T-helper 2 cell treated with Interferon-gamma antibody and Interleukin-4, amounts not matched to agents 100 ng/mL and 5 ng/mL, for 36 hours (primary cell): ENCODE measurements at regions not wholly inside any gene's neighbourhood (a gene's known extent, or its start where the extent isn't known, plus 50 kb on each side); places are given as distances from the start of the nearest gene placed in this dataset.
"Not testable (repeated sequence)": the region's sequence is repeated elsewhere in the genome, so short reads cannot be mapped to it uniquely, and the experiment has no call there.

Experiments
- intact Hi-C: fragments of 100-400 bp; cut with micrococcal nuclease; formaldehyde crosslinking; loops from one replicate; pipeline ENCODE4 v1.15.1; 2023

- intact Hi-C loops: no loop called here
These were observed 108.7 kb upstream of the ADRA1B start for GRCh38 chr5:159807586-159807985.

DNA sequence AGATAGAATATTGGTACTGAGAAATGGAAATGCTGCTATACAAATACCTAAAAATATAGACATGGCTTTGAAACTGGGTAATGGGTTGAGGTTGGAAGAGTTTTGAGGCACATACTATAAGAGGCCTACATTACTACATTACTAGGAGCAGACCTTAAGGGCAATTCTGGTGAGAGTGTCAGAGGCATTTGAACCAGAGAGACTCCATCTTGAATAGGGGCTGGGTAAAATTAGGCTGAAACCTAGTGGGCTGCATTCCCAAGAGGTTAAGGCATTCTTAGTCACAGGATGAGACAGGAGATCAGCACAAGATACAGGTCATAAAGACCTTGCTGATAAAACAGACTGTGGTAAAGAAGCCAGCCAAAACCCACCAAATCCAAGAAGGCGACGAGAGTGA lies 104.6 kb upstream of the ADRA1B start:
- intact Hi-C loops: no loop called here

DNA sequence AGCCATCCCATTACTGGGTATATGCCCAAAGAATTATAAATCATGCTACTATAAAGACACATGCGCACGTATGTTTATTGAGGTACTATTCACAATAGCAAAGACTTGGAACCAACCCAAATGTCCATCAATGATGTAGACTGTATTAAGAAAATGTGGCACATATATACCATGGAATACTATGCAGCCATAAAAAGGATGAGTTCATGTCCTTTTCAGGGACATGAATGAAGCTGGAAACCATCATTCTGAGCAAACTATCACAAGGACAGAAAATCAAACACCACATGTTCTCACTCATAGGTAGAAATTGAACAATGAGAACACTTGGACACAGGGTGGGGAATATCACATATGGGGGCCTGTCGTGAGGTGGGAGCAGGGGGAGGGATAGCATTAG lies 103.5 kb upstream of the ADRA1B start:
- intact Hi-C loops: not testable (repeated sequence)

GRCh38 chr5:159814222-159814621 lies 102.1 kb upstream of the ADRA1B start:
- intact Hi-C loops: no loop called here

DNA sequence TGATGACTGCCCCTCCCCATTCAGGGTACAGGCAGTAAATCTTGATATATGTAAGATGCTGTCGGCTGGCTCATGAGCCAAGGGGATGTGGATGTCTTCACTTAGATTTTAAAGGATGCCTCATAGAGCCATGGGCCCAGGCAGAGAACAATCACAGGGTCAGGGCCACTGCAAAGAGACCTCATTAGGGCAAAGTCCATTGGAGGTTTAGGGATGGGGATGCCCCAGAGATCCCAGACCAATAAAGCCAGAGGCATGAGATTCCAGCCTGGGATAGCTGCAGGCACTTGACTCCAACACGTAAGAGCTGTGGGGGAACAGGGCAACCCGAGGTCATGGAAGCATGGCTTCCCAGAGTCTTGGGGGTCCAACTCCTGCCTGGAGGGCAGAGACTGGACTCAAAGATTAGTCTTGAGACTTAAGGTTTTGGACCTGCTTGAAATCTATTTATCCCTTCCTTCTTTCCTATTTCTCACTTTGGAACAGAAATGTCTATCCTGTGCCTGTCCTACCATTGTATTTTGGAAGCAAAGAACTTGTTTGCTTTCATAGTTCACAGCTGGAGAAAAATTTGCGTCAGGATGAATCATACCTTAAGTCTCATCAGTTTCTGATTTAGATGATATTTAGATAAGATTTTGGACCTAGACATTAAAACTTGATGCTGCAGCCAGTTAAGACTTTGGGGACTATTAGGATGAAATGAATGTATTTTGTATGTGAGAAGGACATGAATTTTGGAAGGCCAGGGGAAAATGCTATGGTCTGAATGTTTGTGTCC lies 101.3 kb upstream of the ADRA1B start:
- intact Hi-C loops: no loop called here

DNA sequence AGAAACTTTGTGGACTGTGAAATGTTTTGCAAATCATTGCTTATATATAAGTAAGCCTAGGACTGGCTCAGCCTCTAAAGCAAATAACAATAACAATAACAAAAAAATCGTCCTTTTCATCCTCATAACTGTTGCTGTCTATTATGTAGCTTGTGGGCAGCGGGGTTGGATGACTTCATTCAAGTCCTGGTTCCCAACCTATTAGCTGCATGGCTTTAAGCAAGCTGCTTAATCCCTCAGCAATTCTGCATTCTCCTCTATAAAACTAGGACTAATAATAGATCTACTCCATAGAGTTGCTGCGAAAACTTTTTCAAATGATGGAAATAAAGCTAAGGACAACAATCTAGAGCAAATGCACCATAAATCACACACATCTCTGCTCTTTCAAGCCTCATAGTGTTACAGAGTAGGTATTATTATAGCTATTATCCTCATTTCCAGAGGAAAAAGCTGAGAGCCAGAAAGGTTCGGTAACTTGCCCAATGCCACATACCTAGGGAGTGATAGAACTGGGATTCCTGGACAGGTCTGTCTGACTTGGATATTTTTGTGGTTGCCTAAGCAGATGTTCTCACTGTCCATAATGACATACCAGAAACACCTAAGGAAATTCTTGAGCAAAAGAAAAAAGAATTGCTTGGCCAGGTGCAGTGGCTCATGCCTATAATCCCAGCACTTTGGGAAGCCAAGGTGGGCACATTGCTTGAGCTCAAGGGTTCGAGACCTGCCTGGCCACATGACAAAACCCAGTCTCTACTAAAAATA lies 98.8 kb upstream of the ADRA1B start:
- intact Hi-C loops: no loop called here

GRCh38 chr5:159819591-159820411 lies 96.5 kb upstream of the ADRA1B start:
- intact Hi-C loops: no loop called here

GRCh38 chr5:159820692-159821091 lies 95.6 kb upstream of the ADRA1B start:
- intact Hi-C loops: no loop called here

DNA sequence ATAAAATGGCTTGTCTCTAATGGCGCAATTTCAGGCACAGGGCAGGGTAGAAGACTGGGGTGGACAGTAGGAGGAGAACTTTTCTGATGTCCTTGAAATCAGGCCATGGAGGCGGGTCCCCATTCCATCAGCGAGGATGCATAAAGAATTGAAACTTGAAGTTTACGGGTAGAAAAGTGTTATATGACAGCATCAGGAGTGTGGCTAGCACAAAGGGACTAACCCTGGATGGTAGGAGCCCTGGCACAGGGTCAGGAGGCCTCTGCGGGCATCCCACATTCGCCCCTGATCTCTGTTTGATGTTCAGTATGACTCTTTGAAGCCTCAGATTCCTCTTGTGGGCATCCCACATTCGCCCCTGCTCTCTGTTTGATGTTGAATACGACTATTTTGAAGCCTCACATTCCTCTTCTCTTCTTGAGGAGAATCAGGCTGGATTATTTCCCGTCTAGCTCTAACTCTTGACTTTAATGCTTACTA lies 94.8 kb upstream of the ADRA1B start:
- intact Hi-C loops: no loop called here

GRCh38 chr5:159824188-159825161 lies 91.8 kb upstream of the ADRA1B start:
- intact Hi-C loops: no loop called here

DNA sequence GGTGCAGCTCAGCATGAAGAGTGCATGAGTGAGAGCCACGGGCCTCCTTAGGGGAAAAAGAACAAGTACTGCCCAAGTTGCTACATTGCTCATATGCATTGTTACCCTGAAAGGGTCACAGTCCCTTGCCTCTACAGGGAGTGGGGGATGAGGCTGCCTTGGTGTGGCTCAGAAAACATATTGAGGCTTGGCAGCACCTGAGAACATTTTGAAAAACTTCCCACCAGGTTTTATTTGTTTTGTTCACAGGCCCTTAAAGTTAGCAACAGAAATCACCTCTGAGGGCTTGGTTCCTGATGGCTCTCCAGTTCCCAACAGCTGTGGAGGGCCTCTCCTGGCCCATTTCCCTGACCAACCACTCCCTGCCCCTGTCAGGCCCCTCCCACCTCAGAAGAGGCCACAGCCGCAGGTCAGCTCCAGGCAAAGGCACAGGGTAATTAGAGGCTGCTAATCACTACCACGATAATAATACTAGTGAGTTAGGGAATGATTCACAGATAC lies 90.7 kb upstream of the ADRA1B start:
- intact Hi-C loops: no loop called here

GRCh38 chr5:159826351-159827214 lies 89.7 kb upstream of the ADRA1B start:
- intact Hi-C loops: no loop called here

DNA sequence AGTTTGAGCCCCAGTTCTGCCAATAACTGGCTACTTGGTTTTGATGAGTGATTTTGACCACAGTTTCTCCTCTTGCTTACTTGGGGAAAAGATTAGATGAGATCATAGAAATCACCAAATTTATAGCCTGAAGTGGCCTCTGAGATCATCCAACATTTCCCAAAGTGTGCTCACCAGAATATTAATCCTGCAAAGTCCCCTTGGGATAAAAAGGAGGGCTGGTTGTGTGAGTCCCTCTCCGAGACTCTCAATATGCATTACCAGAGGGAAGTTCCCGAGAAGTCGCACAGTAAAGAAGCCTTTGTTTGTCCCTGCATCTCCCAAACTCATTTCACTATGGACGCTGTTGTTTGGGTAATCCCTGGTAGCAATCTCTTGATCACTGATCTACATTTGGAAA lies 88.4 kb upstream of the ADRA1B start:
- intact Hi-C loops: no loop called here

- intact Hi-C loops: no loop called here
These were observed 84.2 kb upstream of the ADRA1B start for GRCh38 chr5:159832073-159832472.

- intact Hi-C loops: no loop called here
These were observed 83.2 kb upstream of the ADRA1B start for GRCh38 chr5:159833088-159833487.

DNA sequence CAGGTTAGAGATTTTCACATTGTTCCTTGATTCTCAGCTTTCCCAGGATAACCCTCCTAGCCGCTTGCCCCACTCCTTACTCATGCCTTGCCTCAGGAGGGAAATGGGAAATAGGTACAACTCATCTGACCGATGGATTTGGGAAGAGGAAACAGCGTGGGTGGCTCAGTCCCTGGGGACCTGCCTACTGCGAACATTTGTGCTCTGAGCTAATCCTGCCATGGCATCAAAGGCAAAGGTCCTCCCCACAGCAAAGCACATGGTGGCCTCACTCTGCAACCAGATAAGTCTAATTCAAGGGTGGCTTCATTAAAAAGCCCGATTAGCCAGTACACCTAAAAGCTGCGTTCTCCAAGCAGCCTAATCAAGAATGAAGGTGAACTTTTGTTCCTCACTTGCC lies 82.4 kb upstream of the ADRA1B start:
- intact Hi-C loops: no loop called here

- intact Hi-C loops: no loop called here
These were observed 80.7 kb upstream of the ADRA1B start for GRCh38 chr5:159835548-159835947.

DNA sequence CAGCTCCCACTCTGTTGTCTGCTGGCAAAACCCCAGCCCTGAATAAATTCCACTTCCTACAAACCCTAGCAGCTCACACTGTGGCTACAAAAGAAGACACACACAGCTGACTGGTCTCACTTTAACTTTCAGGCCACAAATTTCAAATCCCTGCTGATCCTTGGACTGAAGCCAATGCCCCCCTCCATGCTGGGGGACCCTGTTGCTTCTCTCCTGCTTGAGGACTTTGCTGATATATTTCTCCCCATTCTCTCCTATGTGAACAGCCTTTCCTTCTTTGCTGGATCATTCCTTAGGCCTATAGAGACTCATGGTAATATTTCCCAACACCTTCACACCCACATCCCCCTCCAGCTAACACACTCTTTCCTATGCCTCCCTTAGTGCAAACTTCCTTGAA lies 79.6 kb upstream of the ADRA1B start:
- intact Hi-C loops: no loop called here

- intact Hi-C loops: no loop called here
These were observed 78.4 kb upstream of the ADRA1B start for GRCh38 chr5:159837860-159838259.
